Stimulated activated CD8-positive, alpha-beta memory T cell treated with anti-CD3 and anti-CD28 coated beads, Interleukin-2, amount 100 ng/mL, for 1 hour (primary cell): ENCODE measurements at regions not wholly inside any gene's neighbourhood (a gene's known extent, or its start where the extent isn't known, plus 50 kb on each side); places are given as distances from the start of the nearest gene placed in this dataset.

Experiments
- DNase-seq, 2 donors: peaks; one replicate each; pipeline ENCODE4 v3.0.0-alpha.2; 2020; ENCODE audit warnings: low read depth in 2 of 2

GRCh38 chr1:56034847-56035481, 544.4 kb downstream of the PLPP3 start:
- no peak for DNase-seq

GRCh38 chr1:56034222-56034621, 545.1 kb downstream of the PLPP3 start:
- DNase-seq = no peak

- DNase-seq = no peak
Measured at GRCh38 chr1:56033321-56034037, 545.9 kb downstream of the PLPP3 start.

- no peak for DNase-seq
Measured at GRCh38 chr1:56032096-56032676, 547.2 kb downstream of the PLPP3 start.

GRCh38 chr1:56031001-56031400, 548.4 kb downstream of the PLPP3 start:
- DNase-seq = no peak

- no peak for DNase-seq
Measured at GRCh38 chr1:56029319-56030003, 549.9 kb downstream of the PLPP3 start.

GRCh38 chr1:56028911-56029310, 550.5 kb downstream of the PLPP3 start:
- no peak for DNase-seq

GRCh38 chr1:56028244-56028643, 551.1 kb downstream of the PLPP3 start:
- DNase-seq = no peak

GRCh38 chr1:56025942-56026341, 553.4 kb downstream of the PLPP3 start:
- DNase-seq = no peak

GRCh38 chr1:56024155-56024554, 555.2 kb downstream of the PLPP3 start:
- DNase-seq = no peak

GRCh38 chr1:56019922-56020321, 559.4 kb downstream of the PLPP3 start:
- no peak for DNase-seq

GRCh38 chr1:56019472-56019871, 559.9 kb downstream of the PLPP3 start:
- no peak for DNase-seq

- DNase-seq = no peak
Measured at GRCh38 chr1:56017336-56017735, 562.0 kb downstream of the PLPP3 start.

GRCh38 chr1:56003846-56004245, 575.5 kb downstream of the PLPP3 start:
- DNase-seq = no peak

GRCh38 chr1:56002231-56002630, 577.1 kb downstream of the PLPP3 start:
- DNase-seq = no peak

GRCh38 chr1:56000424-56000823, 578.9 kb downstream of the PLPP3 start:
- no peak for DNase-seq

GRCh38 chr1:55997536-55997935, 581.8 kb downstream of the PLPP3 start:
- DNase-seq = no peak

- DNase-seq = no peak
Measured at GRCh38 chr1:55993646-55994318, 585.6 kb downstream of the PLPP3 start.

- DNase-seq = no peak
Measured at GRCh38 chr1:55990007-55990406, 589.4 kb downstream of the PLPP3 start.

- no peak for DNase-seq
Measured at GRCh38 chr1:55988963-55989452, 590.4 kb downstream of the PLPP3 start.

GRCh38 chr1:55987491-55988249, 591.7 kb downstream of the PLPP3 start:
- no peak for DNase-seq
